ENCODE measurements at regions not wholly inside any gene's neighbourhood (a gene's known extent, or its start where the extent isn't known, plus 50 kb on each side); places are given as distances from the start of the nearest gene placed in this dataset.

DNA sequence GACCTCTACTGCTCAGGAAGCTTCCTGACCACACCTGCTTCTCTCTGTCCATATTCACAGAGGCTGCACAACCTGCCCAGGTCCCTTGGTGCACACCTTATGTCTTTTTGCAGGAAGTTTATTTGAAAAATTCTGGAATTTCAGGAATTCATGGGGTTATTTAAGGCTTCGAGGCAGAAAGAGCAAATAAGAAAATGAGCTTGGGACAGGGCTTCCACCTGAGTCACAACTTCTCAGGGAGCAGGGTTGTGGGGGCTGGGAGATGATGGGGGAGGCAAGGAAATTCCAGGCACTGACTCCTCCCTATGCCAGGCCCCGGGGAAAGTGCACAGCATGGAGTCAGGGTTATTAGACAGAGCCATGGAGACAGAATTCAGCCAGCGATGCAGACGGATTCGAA lies 57.7 kb downstream of the INHBB start:
- CTCF ChIA-PET: no interaction called here
- H3K27me3 ChIP-seq (replicated peaks; ENCODE audit: insufficient read depth, low read depth, low read length, poor library complexity): no peaks in the 10 kb centered on the region
- DNase-seq (ENCODE audit: low spot score): no peak
- intact Hi-C loops (cut with micrococcal nuclease; ENCODE audit: unreplicated experiment): no loop called here
- H3K9me3 ChIP-seq (ENCODE audit: low read depth, low read length, poor library complexity, severe bottlenecking): no peaks in the 10 kb centered on the region
- no peaks in the 10 kb centered on the region for H3K4me1 ChIP-seq (ENCODE audit: insufficient read depth, low read length, poor library complexity, severe bottlenecking)
- no peak overlapping the region for H3K27ac ChIP-seq (ENCODE audit: low read depth, low read length, poor library complexity, severe bottlenecking)
- BruUV-seq (replicated peaks): no TSS peak
- no peak for TF ChIP-seq EZH2 (IDR thresholded peaks at IDR 0.05; ENCODE audit: borderline replicate concordance, low read depth, low read length, poor library complexity, severe bottlenecking)
- TF ChIP-seq, protein P1, sequence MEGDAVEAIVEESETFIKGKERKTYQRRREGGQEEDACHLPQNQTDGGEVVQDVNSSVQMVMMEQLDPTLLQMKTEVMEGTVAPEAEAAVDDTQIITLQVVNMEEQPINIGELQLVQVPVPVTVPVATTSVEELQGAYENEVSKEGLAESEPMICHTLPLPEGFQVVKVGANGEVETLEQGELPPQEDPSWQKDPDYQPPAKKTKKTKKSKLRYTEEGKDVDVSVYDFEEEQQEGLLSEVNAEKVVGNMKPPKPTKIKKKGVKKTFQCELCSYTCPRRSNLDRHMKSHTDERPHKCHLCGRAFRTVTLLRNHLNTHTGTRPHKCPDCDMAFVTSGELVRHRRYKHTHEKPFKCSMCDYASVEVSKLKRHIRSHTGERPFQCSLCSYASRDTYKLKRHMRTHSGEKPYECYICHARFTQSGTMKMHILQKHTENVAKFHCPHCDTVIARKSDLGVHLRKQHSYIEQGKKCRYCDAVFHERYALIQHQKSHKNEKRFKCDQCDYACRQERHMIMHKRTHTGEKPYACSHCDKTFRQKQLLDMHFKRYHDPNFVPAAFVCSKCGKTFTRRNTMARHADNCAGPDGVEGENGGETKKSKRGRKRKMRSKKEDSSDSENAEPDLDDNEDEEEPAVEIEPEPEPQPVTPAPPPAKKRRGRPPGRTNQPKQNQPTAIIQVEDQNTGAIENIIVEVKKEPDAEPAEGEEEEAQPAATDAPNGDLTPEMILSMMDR (conservative IDR thresholded peaks at IDR 0.05; ENCODE audit: low read depth, low read length): no peak
- POLR2A ChIA-PET (ENCODE audit: low non-redundant PET): no interaction called here
- no peaks in the 10 kb centered on the region for H3K36me3 ChIP-seq (ENCODE audit: insufficient read depth, low read length, poor library complexity, severe bottlenecking)
- H3K4me3 ChIP-seq (ENCODE audit: low read depth, low read length, poor library complexity, severe bottlenecking): no peak overlapping the region

DNA sequence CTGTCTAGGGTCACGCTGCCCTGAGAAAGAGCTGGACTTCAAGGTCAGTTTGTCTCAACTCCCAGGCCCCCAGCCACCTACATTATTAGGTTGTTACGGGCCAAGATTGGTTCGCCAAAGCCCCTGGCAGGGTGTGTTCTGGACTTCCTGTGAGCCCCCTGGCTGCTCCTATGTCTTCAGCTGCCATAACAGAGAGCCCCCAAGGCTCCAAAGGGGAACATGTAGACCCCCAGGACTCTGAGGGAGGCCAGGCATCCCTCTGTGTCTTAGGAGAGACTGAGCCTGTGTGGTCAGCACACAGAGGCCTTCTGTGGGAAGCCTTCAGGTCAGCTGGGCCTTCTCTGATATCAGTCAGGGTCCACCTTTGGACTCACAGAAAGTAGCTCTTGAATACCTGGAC lies 58.3 kb downstream of the INHBB start:
- H3K36me3 ChIP-seq (ENCODE audit: insufficient read depth, low read length, poor library complexity, severe bottlenecking): no peaks in the 10 kb centered on the region
- no peak overlapping the region for H3K4me3 ChIP-seq (ENCODE audit: low read depth, low read length, poor library complexity, severe bottlenecking)
- H3K4me1 ChIP-seq (ENCODE audit: insufficient read depth, low read length, poor library complexity, severe bottlenecking): no peaks in the 10 kb centered on the region
- no peaks in the 10 kb centered on the region for H3K27me3 ChIP-seq (replicated peaks; ENCODE audit: insufficient read depth, low read depth, low read length, poor library complexity)
- intact Hi-C loops (cut with micrococcal nuclease; ENCODE audit: unreplicated experiment): no loop called here
- CTCF ChIA-PET: no interaction called here
- H3K9me3 ChIP-seq (ENCODE audit: low read depth, low read length, poor library complexity, severe bottlenecking): no peaks in the 10 kb centered on the region
- TF ChIP-seq, protein P1 (conservative IDR thresholded peaks at IDR 0.05; ENCODE audit: low read depth, low read length): no peak
- TF ChIP-seq EZH2 (IDR thresholded peaks at IDR 0.05; ENCODE audit: borderline replicate concordance, low read depth, low read length, poor library complexity, severe bottlenecking): no peak
- POLR2A ChIA-PET (ENCODE audit: low non-redundant PET): no interaction called here
- no peak for DNase-seq (ENCODE audit: low spot score)
- BruUV-seq (replicated peaks): no TSS peak
- H3K27ac ChIP-seq (ENCODE audit: low read depth, low read length, poor library complexity, severe bottlenecking): no peak overlapping the region

DNA sequence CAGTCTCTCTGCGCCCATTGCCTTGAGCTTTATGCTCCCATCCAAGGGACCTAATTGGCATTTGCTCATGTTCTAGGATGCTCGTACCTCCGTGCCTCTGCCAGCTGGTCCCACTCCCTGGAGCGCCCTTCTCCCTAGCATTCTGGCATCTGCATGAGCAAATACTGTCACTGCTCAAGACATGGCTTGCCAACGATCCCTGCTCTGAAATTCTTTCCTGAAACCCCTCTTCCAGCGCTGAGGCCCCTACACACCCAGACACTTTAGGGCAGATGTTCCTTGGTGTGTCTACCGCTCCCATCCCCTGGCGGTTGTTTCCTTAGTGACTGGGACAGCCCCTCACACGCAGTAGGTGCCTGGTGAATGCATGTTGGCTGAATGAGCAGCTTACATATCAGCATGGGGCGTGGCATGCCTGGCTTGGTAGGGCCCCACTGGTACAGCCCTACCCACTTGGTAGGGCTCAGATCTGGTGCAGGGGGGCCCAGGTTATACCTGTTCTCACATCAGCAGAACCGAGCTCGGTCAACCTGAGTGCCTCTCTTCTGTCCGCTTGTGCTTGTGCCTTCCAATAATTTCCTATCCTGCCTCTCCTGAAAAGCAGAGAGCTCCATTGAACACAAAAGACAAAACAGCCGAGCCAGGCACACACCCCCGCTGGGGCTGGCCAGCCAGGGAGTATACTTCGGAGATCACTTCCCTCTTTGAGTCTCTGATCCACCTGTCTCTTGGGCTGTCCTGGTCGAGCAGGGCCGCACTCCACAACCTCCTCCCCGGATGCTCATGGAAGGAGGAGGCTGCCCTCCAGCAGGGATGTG lies 59.2 kb downstream of the INHBB start:
- ChIA-PET POLR2A (ENCODE audit: low non-redundant PET) (no interaction called here), CTCF (no interaction called here)
- Histone ChIP-seq H3K4me1 (ENCODE audit: insufficient read depth, low read length, poor library complexity, severe bottlenecking) (no peaks in the 10 kb centered on the region), H3K27me3 (replicated peaks; ENCODE audit: insufficient read depth, low read depth, low read length, poor library complexity) (no peaks in the 10 kb centered on the region), H3K36me3 (ENCODE audit: insufficient read depth, low read length, poor library complexity, severe bottlenecking) (no peaks in the 10 kb centered on the region), H3K9me3 (ENCODE audit: low read depth, low read length, poor library complexity, severe bottlenecking) (no peaks in the 10 kb centered on the region), H3K4me3 (ENCODE audit: low read depth, low read length, poor library complexity, severe bottlenecking) (no peak overlapping the region), H3K27ac (ENCODE audit: low read depth, low read length, poor library complexity, severe bottlenecking) (no peak overlapping the region)
- TF ChIP-seq, protein P1 (conservative IDR thresholded peaks at IDR 0.05; ENCODE audit: low read depth, low read length): no peak
- no peak for TF ChIP-seq EZH2 (IDR thresholded peaks at IDR 0.05; ENCODE audit: borderline replicate concordance, low read depth, low read length, poor library complexity, severe bottlenecking)
- intact Hi-C loops (cut with micrococcal nuclease; ENCODE audit: unreplicated experiment): no loop called here
- no TSS peak for BruUV-seq (replicated peaks)
- no peak for DNase-seq (ENCODE audit: low spot score)
